Brain pericyte (primary cell): ENCODE measurements at regions not wholly inside any gene's neighbourhood (a gene's known extent, or its start where the extent isn't known, plus 50 kb on each side); places are given as distances from the start of the nearest gene placed in this dataset.

Experiments used
- DNase-seq: peaks from one replicate; pipeline ENCODE4 v3.0.0-alpha.2; 2012; ENCODE audit warnings: low read depth, low spot score

GRCh38 chr1:62917314-62917713 is 133.4 kb downstream of the ATG4C start:
- no peak for DNase-seq

- DNase-seq: no peak
These were observed 133.9 kb downstream of the ATG4C start for GRCh38 chr1:62917805-62918204.

GRCh38 chr1:62918700-62919099 is 134.8 kb downstream of the ATG4C start:
- no peak for DNase-seq

GRCh38 chr1:62922006-62922405 is 138.1 kb downstream of the ATG4C start:
- DNase-seq: no peak

GRCh38 chr1:62924983-62925790 is 141.3 kb downstream of the ATG4C start:
- no peak for DNase-seq

GRCh38 chr1:62926681-62927252 is 142.8 kb downstream of the ATG4C start:
- DNase-seq: no peak

- DNase-seq: no peak
These were observed 145.0 kb downstream of the ATG4C start for GRCh38 chr1:62928885-62929284.

- no peak for DNase-seq
These were observed 153.8 kb downstream of the ATG4C start for GRCh38 chr1:62937634-62938296.

GRCh38 chr1:62941780-62942179 is 157.8 kb downstream of the ATG4C start:
- no peak for DNase-seq

- DNase-seq: no peak
These were observed 162.6 kb downstream of the ATG4C start for GRCh38 chr1:62946511-62946910.

GRCh38 chr1:62951428-62951827 is 167.5 kb downstream of the ATG4C start:
- DNase-seq: no peak

- no peak for DNase-seq
These were observed 168.7 kb downstream of the ATG4C start for GRCh38 chr1:62952596-62952995.

GRCh38 chr1:62953633-62954032 is 169.7 kb downstream of the ATG4C start:
- no peak for DNase-seq

- no peak for DNase-seq
These were observed 170.8 kb downstream of the ATG4C start for GRCh38 chr1:62954758-62955157.

GRCh38 chr1:62955666-62956065 is 171.7 kb downstream of the ATG4C start:
- no peak for DNase-seq

- no peak for DNase-seq
These were observed 178.3 kb downstream of the ATG4C start for GRCh38 chr1:62962014-62962812.

- no peak for DNase-seq
These were observed 179.2 kb downstream of the ATG4C start for GRCh38 chr1:62962901-62963776.

- DNase-seq: no peak
These were observed 180.2 kb downstream of the ATG4C start for GRCh38 chr1:62964141-62964540.

- DNase-seq: no peak
These were observed 183.1 kb downstream of the ATG4C start for GRCh38 chr1:62967031-62967430.

- DNase-seq: no peak
These were observed 193.4 kb downstream of the ATG4C start for GRCh38 chr1:62977366-62977765.

GRCh38 chr1:62978741-62979140 is 194.8 kb downstream of the ATG4C start:
- DNase-seq: no peak
